Bronchial epithelial cell (primary cell): ENCODE measurements at regions not wholly inside any gene's neighbourhood (a gene's known extent, or its start where the extent isn't known, plus 50 kb on each side); places are given as distances from the start of the nearest gene placed in this dataset.
A peak's percentile ranks its signal among the peaks of the same experiment; 100 is the strongest.

Source experiments
- DNase-seq: peaks from one replicate; pipeline ENCODE4 v3.0.0-alpha.2; 2010; ENCODE audit warnings: low read depth
- FAIRE-seq: peaks from 2 replicates; lab custom pipeline; 2011; peaks lifted over from hg19 to GRCh38; lab: Jason Lieb, UNC
- H3K27me3 ChIP-seq: 2 replicates; pipeline ENCODE4 v1.5.1; 2011; ENCODE audit warnings: low read length; ENCODE audit not compliant: control insufficient read depth, insufficient read depth
- H3K36me3 ChIP-seq: 2 replicates; pipeline ENCODE4 v1.5.1; 2011; ENCODE audit warnings: low read length; ENCODE audit not compliant: control insufficient read depth, insufficient read depth
- H3K4me3 ChIP-seq: 2 replicates; pipeline ENCODE4 v1.5.1; 2011; ENCODE audit warnings: mild to moderate bottlenecking, low read depth, low read length, control low read depth
- TF ChIP-seq, protein P1 (sequence below): IDR thresholded peaks from 2 replicates; pipeline ENCODE4 v1.5.1; 2011; ENCODE audit warnings: mild to moderate bottlenecking, moderate library complexity, low read length, control low read depth, inconsistent platforms; ENCODE audit not compliant: insufficient read depth, severe bottlenecking

DNA sequence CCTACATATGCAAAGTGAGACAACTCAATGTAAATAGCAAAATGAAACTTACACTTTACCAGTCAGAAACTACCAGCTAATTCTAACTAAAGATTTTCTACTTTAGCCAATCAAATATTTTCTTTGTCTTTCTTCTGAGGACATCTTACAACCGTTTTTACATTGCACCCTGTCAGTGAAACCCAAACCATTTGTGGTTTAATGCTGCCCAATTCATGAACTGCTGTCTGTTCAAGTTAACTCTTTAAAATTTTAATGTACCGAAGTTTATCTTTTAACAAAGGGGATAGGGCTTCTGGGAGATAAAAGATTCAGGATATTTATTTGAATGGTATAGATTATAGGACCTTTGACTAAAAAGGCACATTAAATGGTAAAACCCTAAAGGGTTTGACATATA lies 121.3 kb upstream of the HDDC2 start:
- no peak overlapping the region for H3K4me3 ChIP-seq
- FAIRE-seq (no peak), DNase-seq (no peak)
- H3K36me3 ChIP-seq, result no peaks in the 10 kb centered on the region
- H3K27me3 ChIP-seq, result no peaks in the 10 kb centered on the region
- TF ChIP-seq, protein P1, sequence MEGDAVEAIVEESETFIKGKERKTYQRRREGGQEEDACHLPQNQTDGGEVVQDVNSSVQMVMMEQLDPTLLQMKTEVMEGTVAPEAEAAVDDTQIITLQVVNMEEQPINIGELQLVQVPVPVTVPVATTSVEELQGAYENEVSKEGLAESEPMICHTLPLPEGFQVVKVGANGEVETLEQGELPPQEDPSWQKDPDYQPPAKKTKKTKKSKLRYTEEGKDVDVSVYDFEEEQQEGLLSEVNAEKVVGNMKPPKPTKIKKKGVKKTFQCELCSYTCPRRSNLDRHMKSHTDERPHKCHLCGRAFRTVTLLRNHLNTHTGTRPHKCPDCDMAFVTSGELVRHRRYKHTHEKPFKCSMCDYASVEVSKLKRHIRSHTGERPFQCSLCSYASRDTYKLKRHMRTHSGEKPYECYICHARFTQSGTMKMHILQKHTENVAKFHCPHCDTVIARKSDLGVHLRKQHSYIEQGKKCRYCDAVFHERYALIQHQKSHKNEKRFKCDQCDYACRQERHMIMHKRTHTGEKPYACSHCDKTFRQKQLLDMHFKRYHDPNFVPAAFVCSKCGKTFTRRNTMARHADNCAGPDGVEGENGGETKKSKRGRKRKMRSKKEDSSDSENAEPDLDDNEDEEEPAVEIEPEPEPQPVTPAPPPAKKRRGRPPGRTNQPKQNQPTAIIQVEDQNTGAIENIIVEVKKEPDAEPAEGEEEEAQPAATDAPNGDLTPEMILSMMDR, result no peak

- Histone ChIP-seq H3K36me3 (no peaks in the 10 kb centered on the region), H3K4me3 (no peak overlapping the region), H3K27me3 (no peaks in the 10 kb centered on the region)
- FAIRE-seq, result no peak
- TF ChIP-seq, protein P1, result no peak
- no peak for DNase-seq
These were observed 130.2 kb upstream of the HDDC2 start for GRCh38 chr6:125431971-125432370.

- FAIRE-seq, result peak; percentile 36
These were observed 131.2 kb upstream of the HDDC2 start for GRCh38 chr6:125432963-125433362.

DNA sequence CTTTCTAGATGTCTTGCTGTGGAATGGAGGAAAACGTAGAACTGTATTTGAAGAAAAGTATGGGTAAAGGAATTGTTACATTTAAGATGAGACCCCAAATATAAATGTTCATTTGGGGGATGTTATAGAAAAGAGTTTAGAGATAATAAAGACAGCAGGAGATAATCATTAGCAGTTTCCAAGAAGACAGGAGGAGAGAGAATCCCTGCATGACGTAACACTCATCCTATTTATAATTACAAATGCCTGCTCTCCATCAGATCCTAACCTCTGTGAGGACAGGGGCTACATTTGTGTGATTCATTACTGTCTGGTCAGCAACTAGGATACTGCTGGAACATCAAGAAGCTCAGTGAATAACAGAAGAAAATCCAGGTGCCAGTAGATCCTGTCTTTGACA lies 133.0 kb upstream of the HDDC2 start:
- no peak for DNase-seq
- H3K27me3 ChIP-seq, result no peaks in the 10 kb centered on the region
- FAIRE-seq, result no peak
- H3K36me3 ChIP-seq, result no peaks in the 10 kb centered on the region
- TF ChIP-seq, protein P1, result no peak
- no peak overlapping the region for H3K4me3 ChIP-seq

More at GRCh38 chr6:125432963-125433362, 131.2 kb upstream of the HDDC2 start:
- Histone ChIP-seq H3K27me3 (no peaks in the 10 kb centered on the region), H3K4me3 (no peak overlapping the region), H3K36me3 (no peaks in the 10 kb centered on the region)
- no peak for DNase-seq
- TF ChIP-seq, protein P1, result no peak

DNA sequence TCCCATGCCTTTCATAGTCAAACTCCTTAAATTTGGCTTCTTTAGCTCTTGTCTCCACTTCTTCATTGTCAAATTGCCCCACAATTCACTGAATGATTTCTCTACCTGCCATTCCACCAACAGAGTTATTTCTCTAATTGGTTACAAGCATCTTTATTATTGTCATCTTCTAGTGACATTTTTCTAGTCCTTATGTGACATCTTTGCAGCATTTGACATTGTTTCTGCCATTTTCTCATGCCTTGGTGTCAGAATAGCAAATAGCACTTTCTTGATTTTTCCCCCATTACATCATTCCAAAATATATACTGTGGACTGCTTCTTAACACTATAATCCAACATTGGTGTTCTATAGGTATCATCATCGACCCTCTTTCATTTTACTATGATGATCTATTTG lies 137.7 kb upstream of the HDDC2 start:
- DNase-seq (no peak), FAIRE-seq (no peak)
- no peaks in the 10 kb centered on the region for H3K36me3 ChIP-seq
- H3K4me3 ChIP-seq, result no peak overlapping the region
- TF ChIP-seq, protein P1, result no peak
- peaks cover 2% of the 10 kb centered on the region for H3K27me3 ChIP-seq

DNA sequence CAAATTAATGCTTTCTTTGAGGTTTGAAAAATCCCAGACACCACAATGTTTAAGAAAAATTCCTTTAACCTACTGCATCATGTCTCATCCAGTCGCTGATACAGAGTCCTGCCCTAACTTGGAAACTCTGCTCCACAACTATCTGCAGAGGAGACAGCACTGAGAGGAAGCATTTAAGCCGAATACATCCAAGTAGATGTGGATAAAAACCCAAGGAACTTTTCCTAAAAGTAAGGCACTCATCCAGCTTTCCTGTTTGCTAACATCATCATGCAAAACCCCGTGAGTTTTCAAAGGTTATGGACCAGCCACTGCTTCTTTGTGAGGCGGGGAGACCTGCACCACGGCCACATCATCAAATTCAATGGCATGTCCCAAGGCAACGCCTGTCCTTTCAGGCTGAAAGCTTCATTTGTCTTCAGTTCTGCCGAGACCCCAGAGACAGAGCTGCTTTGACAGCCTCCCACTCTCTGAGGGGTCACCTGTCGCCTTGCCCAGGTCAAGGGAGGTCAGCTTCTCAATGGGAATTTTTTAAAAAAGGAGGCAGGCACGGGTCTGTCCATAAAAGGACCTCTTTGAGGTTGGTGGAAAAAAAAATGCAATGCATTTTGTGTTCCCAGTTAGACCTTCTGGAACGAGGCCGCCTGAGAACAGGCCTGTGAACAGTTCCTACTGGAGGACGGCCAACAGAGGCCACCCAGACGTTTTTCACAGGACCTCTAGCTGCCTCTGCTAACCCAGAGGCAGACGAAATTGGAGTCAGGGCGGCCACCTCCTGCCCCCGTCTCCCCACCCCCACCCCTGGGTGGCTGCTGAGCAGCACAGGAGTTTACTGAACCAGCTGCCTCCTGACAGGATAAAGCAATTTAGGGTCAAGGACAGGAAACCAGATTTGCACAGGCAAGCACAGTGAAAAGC lies 142.5 kb upstream of the HDDC2 start:
- TF ChIP-seq, protein P1, result no peak
- no peak overlapping the region for H3K4me3 ChIP-seq
- peaks cover 2% of the 10 kb centered on the region for H3K27me3 ChIP-seq

More for the DNA sequence above, 142.5 kb upstream of the HDDC2 start:
- H3K36me3 ChIP-seq, result no peaks in the 10 kb centered on the region
- FAIRE-seq (no peak), DNase-seq (no peak)
